ENCODE measurements at regions not wholly inside any gene's neighbourhood (a gene's known extent, or its start where the extent isn't known, plus 50 kb on each side); places are given as distances from the start of the nearest gene placed in this dataset.

GRCh38 chr5:59955241-59955640, 61.7 kb upstream of the PDE4D start:
- TF ChIP-seq, protein P1, sequence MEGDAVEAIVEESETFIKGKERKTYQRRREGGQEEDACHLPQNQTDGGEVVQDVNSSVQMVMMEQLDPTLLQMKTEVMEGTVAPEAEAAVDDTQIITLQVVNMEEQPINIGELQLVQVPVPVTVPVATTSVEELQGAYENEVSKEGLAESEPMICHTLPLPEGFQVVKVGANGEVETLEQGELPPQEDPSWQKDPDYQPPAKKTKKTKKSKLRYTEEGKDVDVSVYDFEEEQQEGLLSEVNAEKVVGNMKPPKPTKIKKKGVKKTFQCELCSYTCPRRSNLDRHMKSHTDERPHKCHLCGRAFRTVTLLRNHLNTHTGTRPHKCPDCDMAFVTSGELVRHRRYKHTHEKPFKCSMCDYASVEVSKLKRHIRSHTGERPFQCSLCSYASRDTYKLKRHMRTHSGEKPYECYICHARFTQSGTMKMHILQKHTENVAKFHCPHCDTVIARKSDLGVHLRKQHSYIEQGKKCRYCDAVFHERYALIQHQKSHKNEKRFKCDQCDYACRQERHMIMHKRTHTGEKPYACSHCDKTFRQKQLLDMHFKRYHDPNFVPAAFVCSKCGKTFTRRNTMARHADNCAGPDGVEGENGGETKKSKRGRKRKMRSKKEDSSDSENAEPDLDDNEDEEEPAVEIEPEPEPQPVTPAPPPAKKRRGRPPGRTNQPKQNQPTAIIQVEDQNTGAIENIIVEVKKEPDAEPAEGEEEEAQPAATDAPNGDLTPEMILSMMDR (IDR thresholded peaks at IDR 0.05) = no peak
- no peak for TF ChIP-seq POLR2A (IDR thresholded peaks at IDR 0.05)
